CD4-positive, alpha-beta T cell treated with Interleukin-12 subunit alpha and Interleukin-12 subunit beta, for 1 hour (primary cell): ENCODE measurements at regions not wholly inside any gene's neighbourhood (a gene's known extent, or its start where the extent isn't known, plus 50 kb on each side); places are given as distances from the start of the nearest gene placed in this dataset.
"Not testable (repeated sequence)": the region's sequence is repeated elsewhere in the genome, so short reads cannot be mapped to it uniquely, and the experiment has no call there.

Experiments
- DNase-seq: peaks from one replicate; pipeline ENCODE4 v3.0.0-alpha.2; 2020

- peak; percentile 27 for DNase-seq
These were observed 102.8 kb upstream of the OSBPL11 start for GRCh38 chr3:125697979-125698640.

GRCh38 chr3:125715651-125716050 lies 120.4 kb upstream of the OSBPL11 start:
- no peak for DNase-seq

- not testable (repeated sequence) for DNase-seq
These were observed 136.9 kb upstream of the OSBPL11 start for GRCh38 chr3:125732151-125732550.

- DNase-seq = not testable (repeated sequence)
These were observed 146.9 kb upstream of the OSBPL11 start for GRCh38 chr3:125741991-125742718.

GRCh38 chr3:125742845-125743244 lies 147.5 kb upstream of the OSBPL11 start:
- DNase-seq = peak; percentile 50

GRCh38 chr3:125757050-125757449 lies 161.8 kb upstream of the OSBPL11 start:
- peak; percentile 19 for DNase-seq

GRCh38 chr3:125758641-125759130 lies 163.4 kb upstream of the OSBPL11 start:
- DNase-seq = not testable (repeated sequence)

GRCh38 chr3:125762601-125763000 lies 167.3 kb upstream of the OSBPL11 start:
- DNase-seq = not testable (repeated sequence)

- DNase-seq = peak; percentile 74
These were observed 171.1 kb upstream of the OSBPL11 start for GRCh38 chr3:125766285-125766826.

- peak; percentile 52 for DNase-seq
These were observed 171.6 kb upstream of the OSBPL11 start for GRCh38 chr3:125766931-125767330.

- DNase-seq = no peak
These were observed 172.3 kb upstream of the OSBPL11 start for GRCh38 chr3:125767641-125768040.

- not testable (repeated sequence) for DNase-seq
These were observed 173.5 kb upstream of the OSBPL11 start for GRCh38 chr3:125768821-125769220.

- DNase-seq = not testable (repeated sequence)
These were observed 176.2 kb upstream of the OSBPL11 start for GRCh38 chr3:125771506-125771905.

- DNase-seq = not testable (repeated sequence)
These were observed 179.2 kb upstream of the OSBPL11 start for GRCh38 chr3:125774433-125775034.

- not testable (repeated sequence) for DNase-seq
These were observed 179.8 kb upstream of the OSBPL11 start for GRCh38 chr3:125775106-125775505.

- not testable (repeated sequence) for DNase-seq
These were observed 180.5 kb upstream of the OSBPL11 start for GRCh38 chr3:125775606-125776294.

GRCh38 chr3:125779276-125779675 lies 184.0 kb upstream of the OSBPL11 start:
- DNase-seq = not testable (repeated sequence)

- DNase-seq = not testable (repeated sequence)
These were observed 184.6 kb upstream of the OSBPL11 start for GRCh38 chr3:125779918-125780317.

- DNase-seq = not testable (repeated sequence)
These were observed 186.4 kb upstream of the OSBPL11 start for GRCh38 chr3:125781678-125782077.

GRCh38 chr3:125790312-125790711 lies 178.7 kb upstream of the ROPN1B start:
- DNase-seq = not testable (repeated sequence)

- not testable (repeated sequence) for DNase-seq
These were observed 178.0 kb upstream of the ROPN1B start for GRCh38 chr3:125791021-125791420.

GRCh38 chr3:125810010-125810409 lies 159.0 kb upstream of the ROPN1B start:
- DNase-seq = not testable (repeated sequence)

GRCh38 chr3:125822175-125822574 lies 146.8 kb upstream of the ROPN1B start:
- peak; percentile 47 for DNase-seq
